Neuron (in vitro differentiated cells): ENCODE measurements at regions not wholly inside any gene's neighbourhood (a gene's known extent, or its start where the extent isn't known, plus 50 kb on each side); places are given as distances from the start of the nearest gene placed in this dataset.

Experiments
- H2AFZ ChIP-seq: one replicate; pipeline ENCODE4 v1.6.1; 2013; ENCODE audit warnings: low read depth, mild to moderate bottlenecking, inconsistent platforms, low read length, moderate library complexity
- H3K27me3 ChIP-seq: one replicate; pipeline ENCODE4 v1.6.1; 2013; ENCODE audit warnings: low read length; ENCODE audit not compliant: insufficient read depth
- H3K36me3 ChIP-seq: one replicate; pipeline ENCODE4 v1.6.1; 2013; ENCODE audit warnings: low read length; ENCODE audit not compliant: insufficient read depth
- H3K4me1 ChIP-seq: one replicate; pipeline ENCODE4 v1.6.1; 2013; ENCODE audit warnings: low read length; ENCODE audit not compliant: insufficient read depth
- H3K4me3 ChIP-seq: 2 replicates; pipeline ENCODE4 v1.5.1; 2013; ENCODE audit warnings: mild to moderate bottlenecking, low read length, moderate library complexity
- H3K9me3 ChIP-seq: one replicate; pipeline ENCODE4 v1.6.1; 2013; ENCODE audit warnings: low read length

GRCh38 chr1:60895701-60896100 lies 186.7 kb upstream of the NFIA start:
- Histone ChIP-seq H3K4me1 (peaks cover 6% of the 10 kb centered on the region), H3K36me3 (no peaks in the 10 kb centered on the region), H2AFZ (no peak overlapping the region), H3K27me3 (no peaks in the 10 kb centered on the region), H3K9me3 (no peaks in the 10 kb centered on the region), H3K4me3 (no peak overlapping the region)

GRCh38 chr1:60895252-60895651 lies 187.1 kb upstream of the NFIA start:
- no peaks in the 10 kb centered on the region for H3K27me3 ChIP-seq
- H3K4me1 ChIP-seq = peaks cover 6% of the 10 kb centered on the region
- H3K9me3 ChIP-seq = no peaks in the 10 kb centered on the region
- no peak overlapping the region for H3K4me3 ChIP-seq
- H3K36me3 ChIP-seq = no peaks in the 10 kb centered on the region
- no peak overlapping the region for H2AFZ ChIP-seq

GRCh38 chr1:60894741-60895140 lies 187.6 kb upstream of the NFIA start:
- H3K27me3 ChIP-seq = no peaks in the 10 kb centered on the region
- H3K4me1 ChIP-seq = peaks cover 6% of the 10 kb centered on the region
- no peaks in the 10 kb centered on the region for H3K36me3 ChIP-seq
- no peak overlapping the region for H3K4me3 ChIP-seq
- H3K9me3 ChIP-seq = no peaks in the 10 kb centered on the region
- no peak overlapping the region for H2AFZ ChIP-seq

GRCh38 chr1:60894130-60894529 lies 188.2 kb upstream of the NFIA start:
- peaks cover 6% of the 10 kb centered on the region for H3K4me1 ChIP-seq

GRCh38 chr1:60893136-60893930 lies 189.0 kb upstream of the NFIA start:
- no peaks in the 10 kb centered on the region for H3K36me3 ChIP-seq
- no peaks in the 10 kb centered on the region for H3K27me3 ChIP-seq
- H3K9me3 ChIP-seq = no peaks in the 10 kb centered on the region
- no peak overlapping the region for H3K4me3 ChIP-seq
- no peak overlapping the region for H2AFZ ChIP-seq
- H3K4me1 ChIP-seq = peaks cover 6% of the 10 kb centered on the region

More at GRCh38 chr1:60894130-60894529, 188.2 kb upstream of the NFIA start:
- no peaks in the 10 kb centered on the region for H3K9me3 ChIP-seq
- H3K36me3 ChIP-seq = no peaks in the 10 kb centered on the region
- H2AFZ ChIP-seq = no peak overlapping the region
- H3K4me3 ChIP-seq = no peak overlapping the region
- no peaks in the 10 kb centered on the region for H3K27me3 ChIP-seq

GRCh38 chr1:60891765-60892164 lies 190.6 kb upstream of the NFIA start:
- Histone ChIP-seq H3K9me3 (no peaks in the 10 kb centered on the region), H3K27me3 (no peaks in the 10 kb centered on the region), H3K4me1 (peaks cover 6% of the 10 kb centered on the region), H3K4me3 (no peak overlapping the region), H3K36me3 (no peaks in the 10 kb centered on the region), H2AFZ (no peak overlapping the region)

GRCh38 chr1:60891281-60891680 lies 191.1 kb upstream of the NFIA start:
- no peak overlapping the region for H3K4me3 ChIP-seq
- no peaks in the 10 kb centered on the region for H3K27me3 ChIP-seq
- H2AFZ ChIP-seq = no peak overlapping the region
- no peaks in the 10 kb centered on the region for H3K9me3 ChIP-seq
- H3K4me1 ChIP-seq = peaks cover 6% of the 10 kb centered on the region
- no peaks in the 10 kb centered on the region for H3K36me3 ChIP-seq

GRCh38 chr1:60890664-60891063 lies 191.7 kb upstream of the NFIA start:
- no peaks in the 10 kb centered on the region for H3K36me3 ChIP-seq
- H3K4me1 ChIP-seq = peaks cover 6% of the 10 kb centered on the region
- H3K9me3 ChIP-seq = no peaks in the 10 kb centered on the region
- no peak overlapping the region for H2AFZ ChIP-seq
- H3K27me3 ChIP-seq = no peaks in the 10 kb centered on the region
- H3K4me3 ChIP-seq = no peak overlapping the region

- Histone ChIP-seq H3K4me3 (no peak overlapping the region), H3K27me3 (no peaks in the 10 kb centered on the region), H2AFZ (no peak overlapping the region), H3K9me3 (no peaks in the 10 kb centered on the region), H3K36me3 (no peaks in the 10 kb centered on the region), H3K4me1 (peaks cover 6% of the 10 kb centered on the region)
Measured at GRCh38 chr1:60889709-60890108, 192.7 kb upstream of the NFIA start.

GRCh38 chr1:60888126-60888525 lies 194.2 kb upstream of the NFIA start:
- no peaks in the 10 kb centered on the region for H3K4me1 ChIP-seq
- no peak overlapping the region for H3K4me3 ChIP-seq
- no peaks in the 10 kb centered on the region for H3K27me3 ChIP-seq
- no peaks in the 10 kb centered on the region for H3K36me3 ChIP-seq
- no peak overlapping the region for H2AFZ ChIP-seq
- no peaks in the 10 kb centered on the region for H3K9me3 ChIP-seq

- Histone ChIP-seq H2AFZ (no peak overlapping the region), H3K4me1 (no peaks in the 10 kb centered on the region), H3K27me3 (no peaks in the 10 kb centered on the region), H3K36me3 (no peaks in the 10 kb centered on the region), H3K9me3 (no peaks in the 10 kb centered on the region), H3K4me3 (no peak overlapping the region)
Measured at GRCh38 chr1:60886793-60887331, 195.5 kb upstream of the NFIA start.

- H3K36me3 ChIP-seq = no peaks in the 10 kb centered on the region
- H3K9me3 ChIP-seq = no peaks in the 10 kb centered on the region
- no peak overlapping the region for H3K4me3 ChIP-seq
- H2AFZ ChIP-seq = no peak overlapping the region
- H3K4me1 ChIP-seq = no peaks in the 10 kb centered on the region
- H3K27me3 ChIP-seq = no peaks in the 10 kb centered on the region
Measured at GRCh38 chr1:60886090-60886489, 196.3 kb upstream of the NFIA start.

- Histone ChIP-seq H3K27me3 (no peaks in the 10 kb centered on the region), H2AFZ (no peak overlapping the region), H3K36me3 (no peaks in the 10 kb centered on the region), H3K4me1 (no peaks in the 10 kb centered on the region), H3K4me3 (no peak overlapping the region), H3K9me3 (no peaks in the 10 kb centered on the region)
Measured at GRCh38 chr1:60880202-60880601, 202.2 kb upstream of the NFIA start.

- no peaks in the 10 kb centered on the region for H3K27me3 ChIP-seq
- H3K4me3 ChIP-seq = no peak overlapping the region
- no peak overlapping the region for H2AFZ ChIP-seq
- H3K9me3 ChIP-seq = no peaks in the 10 kb centered on the region
- H3K36me3 ChIP-seq = no peaks in the 10 kb centered on the region
- no peaks in the 10 kb centered on the region for H3K4me1 ChIP-seq
Measured at GRCh38 chr1:60878323-60878722, 204.0 kb upstream of the NFIA start.
